Small intestine (tissue), 7 donors: ENCODE measurements at regions not wholly inside any gene's neighbourhood (a gene's known extent, or its start where the extent isn't known, plus 50 kb on each side); places are given as distances from the start of the nearest gene placed in this dataset.

ENCODE experiments used
- DNase-seq, 2 donors: peaks; one replicate each; pipeline versions ENCODE4 v3.0.0 to v3.0.0-alpha.2; 2013
- FAIRE-seq: peaks from 2 replicates; lab custom pipeline; 2012; peaks lifted over from hg19 to GRCh38; lab: Jason Lieb, UNC
- H3K27ac ChIP-seq, 3 donors: one replicate each; pipeline ENCODE4 v1.5.1; 2013; ENCODE audit warnings: low read length in 2 of 3, mild to moderate bottlenecking in 2 of 3, control low read depth in 1 of 3, inconsistent platforms in 1 of 3, low read depth in 1 of 3, moderate library complexity in 1 of 3
- H3K27me3 ChIP-seq, 3 donors: one replicate each; pipeline ENCODE4 v1.6.1; 2013; ENCODE audit warnings: low read length in 3 of 3, inconsistent platforms in 1 of 3; ENCODE audit not compliant: control insufficient read depth in 3 of 3, insufficient read depth in 3 of 3
- H3K36me3 ChIP-seq, 3 donors: one replicate each; pipeline ENCODE4 v1.6.1; 2013; ENCODE audit warnings: low read length in 3 of 3, inconsistent platforms in 1 of 3, low read depth in 1 of 3, mild to moderate bottlenecking in 1 of 3, moderate library complexity in 1 of 3; ENCODE audit not compliant: control insufficient read depth in 3 of 3, insufficient read depth in 2 of 3
- H3K4me1 ChIP-seq, 3 donors: one replicate each; pipeline ENCODE4 v1.6.1; 2013; ENCODE audit warnings: low read length in 2 of 3, inconsistent platforms in 1 of 3, low read depth in 1 of 3, mild to moderate bottlenecking in 1 of 3, moderate library complexity in 1 of 3; ENCODE audit not compliant: control insufficient read depth in 3 of 3, insufficient read depth in 2 of 3
- H3K4me3 ChIP-seq, 3 donors: one replicate each; pipeline ENCODE4 v1.5.1; 2013; ENCODE audit warnings: low read length in 3 of 3, control low read depth in 1 of 3, inconsistent platforms in 1 of 3, low read depth in 1 of 3, mild to moderate bottlenecking in 1 of 3, moderate library complexity in 1 of 3
- H3K9me3 ChIP-seq, 2 donors: one replicate each; pipeline ENCODE4 v1.6.1; 2013; ENCODE audit warnings: low read depth in 1 of 2, low read length in 1 of 2; ENCODE audit not compliant: control insufficient read depth in 2 of 2, insufficient read depth in 1 of 2
- WGBS, 3 donors: extraction: QIAGEN DNeasy Blood & Tissue Kit; methylation state at CpG; one replicate each; pipeline ENCODE4 v1.1.7; 2013; 5-methylcytosine and 5-hydroxymethylcytosine counted together
- donor health status: healthy with polysubstance abuse.
- donor health status: control.
- donor health status: control.
- donor health status: Bipolar disorder and iron deficiency.
- donor health status: healthy.

- Histone ChIP-seq H3K36me3 (no peaks in the 10 kb centered on the region), H3K27me3 (no peaks in the 10 kb centered on the region), H3K9me3 (no peaks in the 10 kb centered on the region), H3K4me1 (no peaks in the 10 kb centered on the region), H3K4me3 (no peak overlapping the region), H3K27ac (no peak overlapping the region)
- WGBS, 3 donors, result 88 to 91% (median 91%) methylated on average over 5 of the region's 5 CpGs
- DNase-seq, result no peak
- no peak for FAIRE-seq
These were observed 259.1 kb downstream of the TDRD15 start for GRCh38 chr2:21382701-21383520.

- no peak overlapping the region for H3K27ac ChIP-seq
- DNase-seq (no peak), FAIRE-seq (no peak)
- no peaks in the 10 kb centered on the region for H3K36me3 ChIP-seq
- no peaks in the 10 kb centered on the region for H3K9me3 ChIP-seq
- WGBS, 3 donors, result 78 to 90% (median 88%) methylated on average over 3 of the region's 3 CpGs
- no peaks in the 10 kb centered on the region for H3K4me1 ChIP-seq
- no peaks in the 10 kb centered on the region for H3K27me3 ChIP-seq
- H3K4me3 ChIP-seq, result no peak overlapping the region
These were observed 262.9 kb downstream of the TDRD15 start for GRCh38 chr2:21386666-21387065.

GRCh38 chr2:21392649-21393048, 268.9 kb downstream of the TDRD15 start:
- 8 to 24% (median 12%) methylated on average over 4 of the region's 4 CpGs for WGBS, 3 donors
- H3K4me3 ChIP-seq, result no peak overlapping the region
- no peaks in the 10 kb centered on the region for H3K4me1 ChIP-seq
- FAIRE-seq (no peak), DNase-seq (no peak)
- H3K36me3 ChIP-seq, result no peaks in the 10 kb centered on the region
- no peaks in the 10 kb centered on the region for H3K27me3 ChIP-seq
- H3K9me3 ChIP-seq, result no peaks in the 10 kb centered on the region
- no peak overlapping the region for H3K27ac ChIP-seq

GRCh38 chr2:21393173-21393572, 269.4 kb downstream of the TDRD15 start:
- DNase-seq (no peak), FAIRE-seq (no peak)
- H3K9me3 ChIP-seq, result no peaks in the 10 kb centered on the region
- no peaks in the 10 kb centered on the region for H3K4me1 ChIP-seq
- no peaks in the 10 kb centered on the region for H3K27me3 ChIP-seq
- no peak overlapping the region for H3K27ac ChIP-seq
- H3K36me3 ChIP-seq, result no peaks in the 10 kb centered on the region
- 24 to 38% (median 27%) methylated on average over 5 of the region's 5 CpGs for WGBS, 3 donors
- no peak overlapping the region for H3K4me3 ChIP-seq

- no peak for FAIRE-seq
- 65 to 80% (median 68%) methylated on average over 4 of the region's 4 CpGs for WGBS, 3 donors
- H3K27ac ChIP-seq, result no peak overlapping the region
- no peaks in the 10 kb centered on the region for H3K27me3 ChIP-seq
- no peak overlapping the region for H3K4me3 ChIP-seq
- H3K4me1 ChIP-seq, result no peaks in the 10 kb centered on the region
- no peaks in the 10 kb centered on the region for H3K36me3 ChIP-seq
- H3K9me3 ChIP-seq, result no peaks in the 10 kb centered on the region
- peak in 1 of 2 donors; percentile 4 for DNase-seq
These were observed 271.6 kb downstream of the TDRD15 start for GRCh38 chr2:21395366-21395765.

- no peaks in the 10 kb centered on the region for H3K4me1 ChIP-seq
- H3K4me3 ChIP-seq, result no peak overlapping the region
- H3K27ac ChIP-seq, result no peak overlapping the region
- FAIRE-seq, result no peak
- H3K27me3 ChIP-seq, result no peaks in the 10 kb centered on the region
- no peaks in the 10 kb centered on the region for H3K9me3 ChIP-seq
- no peaks in the 10 kb centered on the region for H3K36me3 ChIP-seq
- DNase-seq, result no peak
- 84 to 90% (median 85%) methylated on average over 2 of the region's 2 CpGs for WGBS, 3 donors
These were observed 272.5 kb downstream of the TDRD15 start for GRCh38 chr2:21396252-21396651.

- Histone ChIP-seq H3K9me3 (no peaks in the 10 kb centered on the region), H3K4me3 (no peak overlapping the region), H3K27me3 (no peaks in the 10 kb centered on the region), H3K4me1 (no peaks in the 10 kb centered on the region), H3K27ac (no peak overlapping the region), H3K36me3 (no peaks in the 10 kb centered on the region)
- no peak for DNase-seq
- WGBS, 3 donors, result 82 to 95% (median 89%) methylated on average over 4 of the region's 4 CpGs
- FAIRE-seq, result no peak
These were observed 277.4 kb downstream of the TDRD15 start for GRCh38 chr2:21401022-21401698.

GRCh38 chr2:21404137-21404536, 280.4 kb downstream of the TDRD15 start:
- Histone ChIP-seq H3K4me1 (no peaks in the 10 kb centered on the region), H3K9me3 (no peaks in the 10 kb centered on the region), H3K27ac (no peak overlapping the region), H3K27me3 (no peaks in the 10 kb centered on the region), H3K4me3 (no peak overlapping the region), H3K36me3 (no peaks in the 10 kb centered on the region)
- 50 to 76% (median 61%) methylated on average over 4 of the region's 4 CpGs for WGBS, 3 donors
- no peak for DNase-seq
- no peak for FAIRE-seq
